GM12891 (cell line): ENCODE measurements at regions not wholly inside any gene's neighbourhood (a gene's known extent, or its start where the extent isn't known, plus 50 kb on each side); places are given as distances from the start of the nearest gene placed in this dataset.

Experiments used
- POLR2AphosphoS5 ChIP-seq: IDR thresholded peaks from 2 replicates; pipeline ENCODE4 v1.6.1; 2011; ENCODE audit warnings: low read depth, low read length, control low read depth
- TAF1 ChIP-seq: IDR thresholded peaks from 2 replicates; pipeline ENCODE4 v1.6.1; 2011; ENCODE audit warnings: low read depth, low read length, control low read depth

DNA sequence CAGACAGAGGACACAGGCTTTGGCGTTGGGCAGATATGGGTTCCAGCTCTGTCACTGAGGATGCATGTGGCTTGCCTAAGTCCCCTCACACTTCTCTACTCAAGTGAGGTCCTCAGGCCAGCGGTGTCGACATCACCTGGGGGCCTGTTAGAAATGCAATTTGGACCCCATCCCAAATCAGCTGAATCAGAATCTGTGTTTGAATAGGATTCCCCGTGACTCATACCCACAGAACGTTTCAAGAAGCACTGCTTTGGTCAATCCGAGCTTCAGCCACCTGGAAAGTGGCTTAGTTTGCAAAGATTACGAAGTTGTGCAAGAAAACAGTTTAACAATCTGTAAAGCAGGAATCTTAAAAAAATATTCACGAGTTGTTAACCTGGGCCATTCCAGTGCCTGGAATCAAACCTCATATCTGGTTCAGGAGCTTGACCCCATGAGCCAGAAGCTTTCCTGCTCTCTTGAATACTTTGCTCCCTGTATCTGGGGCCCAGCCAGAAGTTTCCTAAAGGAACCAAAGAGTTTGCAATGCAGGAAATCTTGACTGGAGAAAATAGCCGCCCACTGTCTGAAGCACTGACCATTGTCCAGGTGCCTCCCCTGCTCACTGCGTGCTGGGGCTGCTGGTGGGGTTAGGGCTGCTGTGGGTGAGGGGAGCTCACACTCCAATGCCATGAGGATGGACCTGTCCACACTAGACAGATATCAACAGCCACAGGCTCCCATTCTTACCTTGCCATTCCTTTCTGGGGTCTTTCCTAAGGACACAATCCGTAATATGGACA is 208.5 kb upstream of the LINGO1 start:
- TF ChIP-seq TAF1 (no peak), POLR2AphosphoS5 (no peak)
